ENCODE measurements at regions not wholly inside any gene's neighbourhood (a gene's known extent, or its start where the extent isn't known, plus 50 kb on each side); places are given as distances from the start of the nearest gene placed in this dataset.
A peak's percentile ranks its signal among the peaks of the same experiment; 100 is the strongest.
"Not testable (repeated sequence)": the region's sequence is repeated elsewhere in the genome, so short reads cannot be mapped to it uniquely, and the experiment has no call there.

DNA sequence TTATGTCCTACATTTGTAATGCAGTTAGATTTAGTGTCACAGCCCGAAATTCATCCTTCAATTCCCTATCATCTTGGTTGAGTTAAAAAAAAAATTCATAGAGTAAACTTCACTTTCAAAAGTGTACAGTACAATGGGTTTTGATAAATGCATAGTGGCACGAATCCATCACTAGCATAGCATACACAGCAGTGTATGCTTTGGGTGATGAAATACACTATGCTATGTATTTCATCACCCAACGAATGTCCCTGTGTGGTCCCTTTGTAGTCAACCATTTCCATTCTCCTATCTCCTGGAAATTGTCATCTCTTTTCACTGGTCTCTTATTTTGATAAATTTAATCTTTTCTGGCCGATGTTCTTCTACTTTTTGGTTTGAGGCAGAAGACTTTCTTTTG is 129.4 kb upstream of the BASP1 start:
- DNase-seq: no peak

DNA sequence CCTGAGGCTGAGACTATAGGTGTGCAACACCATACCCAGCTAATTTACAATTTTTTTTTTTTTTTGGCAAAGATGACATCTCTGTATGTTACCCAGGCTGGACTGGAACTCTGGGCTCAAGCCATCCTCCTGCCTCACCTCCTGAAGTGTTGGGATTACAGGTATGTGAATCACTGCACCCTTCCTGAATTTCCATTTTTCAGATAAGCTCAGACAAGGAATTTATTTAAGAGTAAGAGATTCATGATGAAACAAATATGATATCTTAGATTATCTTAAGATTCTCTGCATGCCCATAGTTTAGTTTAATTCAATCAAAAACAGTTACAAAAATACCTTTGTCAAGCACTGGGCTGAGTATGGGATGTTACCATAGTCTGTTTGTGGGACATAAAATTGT is 128.4 kb upstream of the BASP1 start:
- DNase-seq: no peak

DNA sequence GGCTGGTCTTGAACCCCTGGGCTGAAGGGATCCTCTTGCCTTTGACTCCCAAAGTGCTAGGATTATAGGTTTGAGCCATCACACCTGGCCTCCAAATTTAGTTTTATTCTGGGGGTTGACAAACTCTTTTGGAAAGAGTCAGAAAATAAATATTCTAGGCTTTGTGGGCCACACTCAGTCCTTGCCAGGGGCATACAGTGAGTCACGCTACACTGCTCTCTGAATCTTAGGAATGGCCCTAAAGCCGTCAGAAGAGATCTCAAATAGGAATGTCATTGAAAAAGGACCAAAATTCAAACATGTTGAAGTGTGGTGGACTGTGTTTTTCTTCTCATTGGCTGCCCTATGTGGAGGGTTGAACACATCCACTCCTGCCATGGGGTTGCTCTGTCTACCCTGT is 127.7 kb upstream of the BASP1 start:
- no peak for DNase-seq

DNA sequence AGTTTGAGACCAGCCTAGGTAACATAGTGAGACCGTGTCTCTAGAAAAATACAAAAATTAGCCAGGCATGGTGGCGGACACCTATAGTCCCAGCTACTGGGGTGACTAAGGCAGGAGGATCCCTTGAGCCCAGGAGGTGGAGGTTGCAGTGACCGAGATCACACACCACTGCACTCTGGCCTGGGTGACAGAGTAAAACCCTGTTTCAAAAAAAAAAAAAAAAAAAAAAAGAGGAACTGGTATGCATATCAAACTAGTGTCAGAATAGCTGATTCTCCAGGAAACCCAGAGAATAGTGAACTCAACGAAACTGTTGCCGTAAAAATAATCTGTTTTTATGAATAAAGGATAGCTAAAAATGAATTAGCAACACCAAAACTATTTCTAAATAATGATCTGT is 126.6 kb upstream of the BASP1 start:
- peak in 1 of 2 donors; percentile 24 for DNase-seq

DNA sequence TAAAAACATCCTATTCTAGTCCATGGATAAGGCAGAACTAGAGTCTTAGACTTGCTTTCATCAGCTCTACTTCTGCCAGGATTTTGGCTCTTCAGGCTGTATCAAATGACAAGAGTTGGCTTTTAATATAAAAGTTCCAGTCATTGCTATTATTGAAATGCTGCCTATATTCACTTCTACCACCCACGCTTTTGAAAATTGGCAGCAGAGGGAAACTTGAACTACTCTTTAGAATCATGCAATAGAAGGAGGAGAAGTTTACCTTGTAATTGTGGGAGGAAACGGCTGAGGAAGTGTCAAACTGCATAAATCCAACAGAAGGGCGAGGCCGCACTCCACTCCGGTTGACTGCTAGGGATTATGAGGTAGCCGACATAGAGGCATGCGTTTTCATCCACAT is 122.6 kb upstream of the BASP1 start:
- DNase-seq: no peak

DNA sequence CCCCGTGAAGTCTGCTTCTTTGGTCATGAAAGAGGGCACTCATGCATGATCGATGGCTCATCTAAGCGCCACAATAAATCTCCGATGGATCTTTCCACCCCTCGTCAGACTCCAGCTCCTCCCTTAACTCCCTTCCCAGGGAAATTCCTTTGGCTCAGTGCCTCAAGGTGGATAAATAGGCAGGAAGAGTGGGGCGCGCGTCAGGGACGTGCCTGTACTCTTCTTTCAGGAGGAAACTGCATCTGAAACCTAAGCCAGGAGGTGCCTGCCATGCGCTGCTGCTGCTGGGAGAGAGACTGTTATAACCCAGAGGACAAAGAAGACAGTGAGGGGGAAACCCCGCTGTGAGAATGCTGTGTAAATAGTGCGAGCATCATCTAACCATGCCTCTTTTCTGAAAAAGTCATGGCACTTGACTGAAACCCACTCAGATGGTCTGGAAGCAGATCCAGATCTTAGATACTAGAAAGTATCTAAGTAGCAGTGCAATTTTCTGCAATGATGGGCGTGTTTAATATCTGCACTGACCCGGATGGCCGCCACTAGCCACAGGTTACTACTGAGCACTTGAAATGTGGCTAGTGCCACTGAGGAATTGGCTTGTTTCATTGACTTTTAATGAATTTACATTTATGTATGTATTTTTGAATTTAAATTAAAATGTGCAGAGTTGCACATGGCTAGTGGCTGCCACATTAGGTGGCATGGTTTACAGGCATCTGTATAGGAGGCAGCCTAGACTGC is 120.3 kb upstream of the BASP1 start:
- no peak for DNase-seq

DNA sequence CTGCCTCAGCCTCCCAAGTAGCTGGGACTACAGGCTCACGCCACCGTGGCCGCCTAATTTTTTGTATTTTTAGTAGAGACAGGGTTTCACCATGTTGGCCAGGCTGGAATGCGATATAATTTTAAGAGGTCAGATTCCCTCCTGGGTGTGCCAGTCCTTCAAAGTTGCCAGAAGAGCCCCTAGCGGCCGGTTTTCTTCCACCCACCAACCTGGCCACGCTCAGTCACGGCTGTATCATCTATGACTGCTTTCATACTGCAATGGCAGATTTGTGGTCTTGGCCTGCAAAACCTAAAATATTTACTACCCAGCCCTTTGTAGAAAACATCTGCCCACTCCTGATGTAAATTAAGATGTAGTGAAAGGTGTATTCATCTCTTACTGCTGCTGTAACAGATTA is 117.5 kb upstream of the BASP1 start:
- DNase-seq: no peak

DNA sequence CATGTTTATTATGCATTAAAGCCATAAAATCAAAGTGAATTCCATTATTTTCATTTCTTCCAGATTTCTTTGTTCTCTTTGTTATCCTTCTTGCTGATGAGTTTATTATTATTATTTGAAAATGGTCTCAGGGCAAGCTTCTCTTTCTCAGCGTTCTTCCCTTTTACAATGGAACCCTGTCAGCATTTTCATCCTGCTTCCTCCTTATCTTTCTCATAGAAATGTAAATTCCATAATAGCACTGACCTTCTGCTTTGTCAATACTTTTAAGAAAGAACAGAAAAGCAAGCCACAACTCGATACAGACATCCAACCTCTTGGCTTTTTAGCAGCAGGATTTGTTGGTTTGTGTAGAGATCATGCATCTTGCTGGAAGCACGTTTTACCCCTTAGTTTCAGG is 114.0 kb upstream of the BASP1 start:
- no peak for DNase-seq

DNA sequence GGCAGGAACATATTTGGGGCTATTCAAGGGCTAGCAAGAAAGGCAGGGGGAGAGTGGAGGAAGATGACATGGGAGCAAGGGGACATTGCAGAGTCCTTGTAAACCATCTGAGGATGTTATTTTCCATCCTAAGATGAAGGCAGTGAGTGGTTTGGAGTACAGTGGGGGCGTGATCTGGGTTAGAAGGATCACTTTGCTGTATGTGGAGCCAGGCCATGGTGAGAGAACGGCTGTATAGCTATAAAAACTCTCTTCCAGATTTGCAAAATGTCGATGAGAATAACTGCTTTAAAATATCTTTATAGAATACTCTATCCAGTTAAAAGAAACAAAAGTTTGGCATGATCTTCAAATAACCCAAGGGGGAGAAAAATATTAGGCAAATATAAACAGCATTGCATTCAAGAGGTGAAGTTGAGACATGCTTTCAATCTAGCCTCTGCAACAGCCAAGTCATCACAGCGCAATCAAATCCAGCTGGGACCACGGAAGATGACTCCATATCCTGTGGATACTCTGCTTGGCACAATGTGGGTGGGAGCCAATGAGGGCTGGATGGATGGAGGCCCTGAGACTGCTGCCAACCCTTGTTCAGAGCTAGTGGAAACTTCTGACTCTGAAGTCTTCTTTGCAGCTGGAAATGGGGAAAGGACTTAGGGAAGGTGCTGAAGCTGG is 111.5 kb upstream of the BASP1 start:
- DNase-seq: no peak

DNA sequence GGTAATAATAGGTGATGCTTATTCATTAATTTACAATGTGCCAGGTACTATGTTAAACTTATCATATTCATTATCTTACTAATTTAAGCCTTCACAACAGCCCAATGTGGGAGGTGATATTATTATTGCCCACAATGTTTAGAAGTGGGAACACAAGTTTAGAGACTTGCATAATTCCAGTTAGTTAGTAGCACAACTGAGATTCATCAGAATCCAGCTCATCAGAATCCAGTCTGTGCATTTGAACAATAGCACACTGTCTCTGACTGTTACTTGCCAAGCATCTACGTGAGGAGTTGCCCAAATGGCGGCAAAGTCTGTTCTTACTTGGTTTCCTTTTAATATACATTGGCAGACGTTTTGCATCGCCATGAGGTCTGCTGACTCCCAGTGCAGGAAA is 110.9 kb upstream of the BASP1 start:
- no peak for DNase-seq

DNA sequence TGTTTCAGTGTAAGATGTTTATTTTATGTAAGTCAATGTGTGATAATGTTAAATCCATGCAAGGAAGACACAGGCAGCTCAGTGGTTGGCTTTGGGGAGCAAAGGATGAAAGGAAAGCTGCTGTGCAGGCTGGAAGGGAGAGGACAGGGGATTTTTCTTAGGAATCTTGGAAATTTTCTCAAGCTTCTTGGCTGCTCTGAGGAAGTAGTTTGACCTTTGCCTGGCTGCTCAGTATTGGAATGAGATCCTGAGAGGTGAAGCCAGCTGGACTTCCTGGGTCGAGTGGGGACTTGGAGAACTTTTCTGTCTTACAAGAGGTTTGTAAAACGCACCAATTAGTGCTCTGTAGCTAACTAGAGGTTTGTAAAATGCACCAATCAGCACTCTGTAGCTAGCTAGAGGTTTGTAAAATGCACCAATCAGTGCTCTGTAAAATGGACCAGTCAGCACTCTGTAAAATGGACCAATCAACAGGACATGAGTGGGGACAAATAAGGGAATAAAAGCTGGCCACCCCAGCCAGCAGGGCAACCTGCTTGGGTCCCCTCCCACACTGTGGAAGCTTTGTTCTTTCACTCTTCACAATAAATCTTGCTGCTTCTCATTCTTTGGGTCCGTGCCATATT is 105.2 kb upstream of the BASP1 start:
- not testable (repeated sequence) for DNase-seq

DNA sequence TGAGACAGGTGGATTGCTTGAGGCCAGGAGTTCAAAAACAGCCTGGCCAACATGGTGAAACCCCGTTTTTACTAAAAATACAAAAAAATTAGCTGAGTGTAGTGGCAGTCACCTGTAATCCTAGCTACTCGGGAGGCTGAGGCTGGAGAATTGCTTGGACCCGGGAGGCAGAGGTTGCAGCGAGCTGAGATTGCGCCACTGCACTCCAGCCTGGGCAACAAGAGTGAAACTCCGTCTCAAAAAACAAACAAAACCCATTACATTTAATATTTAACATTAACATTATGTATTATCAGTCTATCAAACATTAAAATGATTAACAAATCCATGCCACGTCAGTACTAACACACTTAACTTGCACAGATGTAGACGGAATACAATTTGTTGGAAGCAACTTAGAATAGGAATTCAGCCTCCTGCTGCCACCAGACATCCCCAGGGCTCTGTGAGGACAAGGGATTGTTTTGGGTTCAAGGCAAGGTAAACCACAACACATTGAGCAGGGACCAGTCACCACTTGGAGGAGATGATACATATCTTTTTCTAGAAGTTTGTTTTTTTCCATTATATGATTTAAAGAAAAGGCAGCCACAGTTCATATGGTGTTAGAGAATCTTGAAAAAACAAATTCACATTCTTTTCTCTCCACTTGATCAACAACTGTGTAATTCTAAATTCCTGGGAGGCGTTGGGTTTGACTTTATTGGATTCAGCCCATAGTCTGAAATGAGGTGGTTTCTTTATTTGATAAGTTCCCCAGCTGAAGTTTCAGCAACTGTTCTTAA is 104.1 kb upstream of the BASP1 start:
- no peak for DNase-seq

DNA sequence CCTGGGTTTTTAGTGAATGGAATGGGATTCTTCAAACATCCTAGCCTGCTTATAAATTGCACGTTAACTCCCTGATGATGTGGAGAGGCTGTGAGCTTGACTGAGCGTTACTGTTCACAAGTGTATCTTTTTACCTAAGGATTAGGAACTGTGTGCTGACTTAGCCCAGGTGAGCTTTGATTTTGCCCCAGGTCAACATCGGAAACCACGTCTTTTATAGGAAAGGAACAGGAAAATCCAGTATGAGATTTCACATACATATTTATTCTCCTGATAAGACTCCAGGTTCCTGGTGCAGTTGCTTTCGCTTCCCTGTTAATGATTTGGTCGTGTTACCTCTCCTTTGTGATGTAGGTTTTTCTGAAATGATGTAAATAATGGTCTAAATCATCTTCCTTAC is 103.2 kb upstream of the BASP1 start:
- DNase-seq: no peak

DNA sequence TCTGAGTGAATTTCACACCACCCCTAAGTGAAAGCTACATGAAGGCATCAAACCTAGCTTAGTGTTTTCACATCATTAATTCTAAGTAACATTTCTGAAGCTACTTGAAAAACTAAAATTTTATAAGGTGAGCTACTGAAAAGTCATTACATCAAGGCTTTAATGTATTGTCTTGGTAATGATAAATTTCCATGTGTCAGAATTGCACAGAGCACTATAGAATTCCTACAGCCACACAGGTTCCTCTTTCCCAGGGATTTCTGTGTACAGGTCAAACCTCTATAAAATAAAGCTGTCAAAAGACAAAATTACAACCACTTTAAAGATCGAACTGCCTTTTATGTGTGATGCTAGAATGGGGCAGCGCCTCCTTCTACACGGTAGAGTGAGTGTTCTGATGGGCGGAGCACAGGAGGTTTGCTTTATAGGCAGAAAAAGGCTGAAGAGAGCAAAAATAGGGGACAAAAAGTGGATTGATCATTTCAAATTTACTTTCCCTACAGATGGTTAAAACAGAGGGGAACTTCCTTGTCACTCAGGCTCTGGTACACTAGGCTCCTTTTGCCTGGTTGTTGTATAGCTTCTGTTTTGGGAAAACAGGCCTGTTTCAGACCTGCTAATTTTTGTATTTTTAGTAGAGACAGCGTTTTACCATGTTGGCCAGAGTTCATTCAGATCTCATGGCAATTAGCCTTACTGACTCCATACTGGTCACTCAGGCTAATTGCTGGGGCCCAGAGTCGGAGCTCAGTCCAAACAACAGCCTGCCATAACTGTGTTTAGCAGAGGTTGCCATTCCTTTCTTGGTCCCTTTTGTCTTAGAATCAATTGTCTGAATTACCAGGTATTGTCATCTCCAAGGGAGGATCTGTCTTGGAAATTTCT is 102.5 kb upstream of the BASP1 start:
- no peak for DNase-seq

DNA sequence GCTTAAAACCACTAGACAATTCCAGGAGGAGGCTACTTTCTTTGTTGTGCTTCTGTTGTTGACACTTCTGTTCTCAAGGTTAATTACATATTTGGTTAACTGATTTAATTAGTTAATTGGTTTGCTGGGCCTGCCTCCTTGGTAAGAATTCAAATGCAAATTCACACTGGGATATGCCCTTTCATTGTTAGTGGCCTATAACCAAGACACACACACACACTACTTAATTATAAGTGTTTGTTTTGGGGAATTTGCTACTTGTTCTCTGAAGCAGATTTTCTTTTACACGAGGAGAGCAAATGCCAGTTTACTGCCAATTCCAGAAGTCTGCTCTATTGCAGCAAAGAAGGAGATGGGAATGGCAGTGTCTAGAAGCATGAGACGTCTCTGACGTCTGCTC is 101.6 kb upstream of the BASP1 start:
- DNase-seq: no peak

DNA sequence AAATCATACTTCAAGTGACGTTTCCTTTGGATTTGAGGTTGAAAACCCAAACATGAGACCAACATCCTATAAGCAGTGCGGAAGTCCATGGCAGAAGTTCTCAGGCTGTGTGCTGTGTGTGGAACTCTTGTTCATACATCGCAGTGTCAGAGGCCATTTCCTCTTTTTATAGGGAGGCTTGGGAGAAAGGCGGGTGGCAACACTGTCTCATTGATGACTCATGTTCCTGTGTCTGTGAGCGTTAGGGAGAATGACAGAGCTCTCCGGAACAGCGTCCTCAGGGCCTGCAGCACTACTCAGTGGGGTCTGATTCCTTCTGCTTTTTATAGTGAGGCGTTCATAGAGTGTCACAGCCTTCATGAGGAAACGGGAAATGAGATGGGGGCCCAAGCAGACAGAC is 98.8 kb upstream of the BASP1 start:
- DNase-seq: peak; percentile 14 to 98

DNA sequence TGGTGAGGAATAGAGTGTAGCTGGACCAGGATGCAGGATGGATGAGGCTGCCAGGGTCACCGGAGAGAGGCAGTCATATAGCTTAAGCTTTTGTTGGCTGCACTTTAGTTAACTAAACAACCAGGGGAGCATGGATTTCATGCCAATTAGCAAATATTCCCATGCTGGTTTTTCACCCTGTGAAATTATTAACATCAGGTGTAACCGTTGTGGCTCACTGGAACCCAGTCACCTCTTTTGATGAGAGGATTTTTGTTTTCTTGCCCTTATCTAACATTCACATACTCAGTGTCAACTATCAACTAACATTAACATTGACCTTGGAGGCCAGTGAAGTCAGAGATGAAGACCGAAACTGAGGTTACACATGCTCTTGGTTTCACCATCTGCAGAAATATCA is 97.2 kb upstream of the BASP1 start:
- no peak for DNase-seq

DNA sequence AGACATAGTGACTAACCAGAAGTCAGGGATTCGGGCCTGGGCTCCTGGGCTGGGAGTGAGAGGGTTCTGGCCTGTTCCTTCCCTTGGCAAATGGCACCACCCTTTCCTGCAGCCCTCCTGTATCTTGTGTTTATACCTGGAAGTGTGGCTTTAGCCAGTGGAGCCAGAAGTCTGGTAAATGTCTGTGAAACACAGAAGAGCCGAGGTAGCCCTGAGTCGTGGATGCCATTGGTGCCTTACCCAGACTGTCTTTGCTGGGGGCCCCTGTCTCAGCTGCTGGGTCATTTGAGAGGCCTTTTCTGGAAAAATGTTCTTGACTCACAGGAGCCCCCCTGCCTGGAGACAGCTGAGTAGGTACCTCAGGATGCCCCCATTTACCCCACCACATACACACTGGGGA is 95.7 kb upstream of the BASP1 start:
- DNase-seq: no peak

DNA sequence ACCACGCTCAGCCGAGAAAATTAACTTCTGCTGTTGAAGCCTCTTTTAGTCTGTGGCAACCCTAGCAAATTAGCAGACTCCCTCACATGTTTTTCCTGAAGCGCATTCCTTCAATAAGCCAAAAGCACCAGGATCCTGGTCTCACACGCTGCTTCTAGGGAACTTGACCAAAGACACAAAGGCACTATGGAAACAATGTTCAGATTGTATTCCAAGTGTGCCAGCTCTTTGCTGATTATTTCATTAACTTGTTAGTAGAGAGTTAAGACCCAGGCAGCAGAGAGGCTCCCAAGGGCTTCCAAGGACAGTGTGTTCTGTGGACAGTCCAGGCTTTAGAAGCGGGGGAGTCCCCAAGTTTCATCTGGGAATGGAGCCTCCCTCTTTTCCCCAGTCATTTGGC is 94.4 kb upstream of the BASP1 start:
- DNase-seq: no peak

DNA sequence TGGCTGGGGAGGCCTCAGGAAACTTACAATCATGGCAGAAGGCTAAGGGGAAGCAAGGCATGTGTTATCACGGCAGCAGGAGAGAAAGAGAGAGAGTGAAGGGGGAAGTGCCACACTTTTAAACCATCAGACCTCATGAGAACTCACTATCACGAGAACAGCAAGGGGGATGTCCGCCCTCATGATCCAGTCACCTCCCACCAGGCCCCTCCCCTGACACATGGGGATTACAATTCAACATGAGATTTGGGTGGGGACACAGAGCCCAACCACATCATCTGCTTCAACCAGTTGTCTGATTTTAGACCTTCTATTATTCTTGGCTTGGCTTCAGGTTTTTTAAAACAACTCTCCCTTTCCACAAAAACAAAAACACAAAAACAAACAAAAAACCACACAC is 93.7 kb upstream of the BASP1 start:
- DNase-seq: peak in 1 of 2 donors; percentile 3

DNA sequence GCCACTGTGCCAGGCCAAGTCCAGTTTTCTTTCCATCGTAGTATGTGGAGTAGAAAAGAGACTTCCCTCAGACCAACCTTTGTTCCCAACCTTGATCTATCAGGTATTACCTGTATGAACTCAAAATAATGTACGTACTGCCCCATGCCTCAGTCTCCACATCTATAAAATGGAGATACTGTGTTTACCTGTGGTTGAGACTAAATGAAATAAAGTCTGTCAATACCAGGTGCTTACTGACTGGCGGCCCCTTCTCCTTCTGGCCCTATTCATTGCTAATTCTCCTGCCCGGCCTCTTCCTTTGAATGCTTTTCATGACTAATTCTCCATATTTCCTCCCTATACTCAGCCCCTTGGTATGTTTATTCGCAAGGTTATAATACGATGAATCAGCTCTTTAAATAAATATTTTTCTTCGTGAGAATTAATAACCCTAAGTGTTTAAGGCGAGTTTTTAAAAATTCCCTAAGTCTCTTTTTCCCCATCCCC is 89.6 kb upstream of the BASP1 start:
- DNase-seq: no peak

DNA sequence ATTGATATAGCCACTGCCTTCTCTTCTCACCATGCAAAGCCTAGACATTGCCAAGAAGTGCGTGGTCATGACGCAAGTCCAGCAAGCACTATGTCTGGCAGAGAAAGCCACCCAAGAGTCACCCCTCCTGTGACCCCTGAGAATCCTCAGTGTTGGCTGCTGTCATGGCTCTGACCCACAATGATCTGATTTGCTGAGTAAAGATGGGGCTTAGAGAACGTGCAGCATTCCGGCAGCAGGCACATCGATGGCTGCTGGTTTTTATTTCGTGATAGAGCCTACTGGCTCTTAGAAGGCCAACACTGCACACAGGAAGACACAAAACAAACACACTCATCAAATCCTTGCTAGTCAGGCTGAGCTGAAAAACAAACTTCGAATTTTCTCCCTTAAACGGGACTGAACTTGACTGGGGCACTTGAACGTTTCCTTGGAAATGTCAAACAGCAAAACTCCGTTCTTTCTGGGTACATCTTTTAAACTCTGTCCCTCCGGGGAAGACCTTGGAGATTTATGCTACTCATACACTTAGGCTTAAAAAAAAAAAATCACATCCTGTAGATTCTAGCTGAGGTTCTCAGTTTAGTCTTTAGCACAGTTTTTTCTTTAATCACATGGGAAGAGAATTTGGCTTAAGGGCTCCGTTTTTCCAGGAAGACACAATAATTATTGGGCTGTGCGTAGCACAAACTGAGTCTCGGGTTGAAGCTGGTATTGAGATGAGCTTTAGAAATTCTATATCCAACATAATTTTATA is 88.2 kb upstream of the BASP1 start:
- DNase-seq: no peak
